Loucy (cell line): ENCODE measurements at regions not wholly inside any gene's neighbourhood (a gene's known extent, or its start where the extent isn't known, plus 50 kb on each side); places are given as distances from the start of the nearest gene placed in this dataset.

Experiments used
- H2AFZ ChIP-seq: fragments of 200-600 bp; sonication (generic); 2 replicates; pipeline ENCODE4 v1.6.0; 2016; ENCODE audit warnings: antibody characterized with exemption, mild to moderate bottlenecking, low read length, moderate library complexity
- H3F3A ChIP-seq: fragments of 200-600 bp; 2 replicates; pipeline ENCODE4 v1.6.0; 2016; ENCODE audit warnings: antibody characterized with exemption, low read depth, mild to moderate bottlenecking
- H3K27me3 ChIP-seq: fragments of 200-600 bp; sonication (generic); 2 replicates; pipeline ENCODE4 v1.6.1; 2014; ENCODE audit warnings: low read length, mild to moderate bottlenecking; ENCODE audit not compliant: insufficient read depth, poor library complexity, severe bottlenecking
- H3K36me3 ChIP-seq: fragments of 200-600 bp; sonication (generic); 2 replicates; pipeline ENCODE4 v1.6.1; 2016; ENCODE audit warnings: low read length; ENCODE audit not compliant: insufficient read depth
- H3K4me1 ChIP-seq: fragments of 200-600 bp; sonication (generic); 2 replicates; pipeline ENCODE4 v1.5.1; 2014; ENCODE audit warnings: low read length, mild to moderate bottlenecking; ENCODE audit not compliant: insufficient read depth, poor library complexity, severe bottlenecking
- H3K4me2 ChIP-seq: fragments of 200-600 bp; sonication (generic); 2 replicates; pipeline ENCODE4 v1.6.0; 2014; ENCODE audit warnings: antibody characterized with exemption, low read length, low read depth, mild to moderate bottlenecking; ENCODE audit not compliant: poor library complexity, severe bottlenecking
- H3K4me3 ChIP-seq: fragments of 200-600 bp; sonication (generic); 2 replicates; pipeline ENCODE4 v1.5.1; 2014; ENCODE audit warnings: low read length, mild to moderate bottlenecking, mixed read lengths; ENCODE audit not compliant: poor library complexity, severe bottlenecking
- H3K79me2 ChIP-seq: fragments of 200-600 bp; sonication (generic); 2 replicates; pipeline ENCODE4 v1.6.1; 2014; ENCODE audit warnings: low read length; ENCODE audit not compliant: insufficient read depth
- H3K9ac ChIP-seq: fragments of 200-600 bp; sonication (generic); 2 replicates; pipeline ENCODE4 v1.6.0; 2014; ENCODE audit warnings: mild to moderate bottlenecking, low read depth, low read length, moderate library complexity; ENCODE audit not compliant: poor library complexity, severe bottlenecking
- H3K9me2 ChIP-seq: fragments of 200-600 bp; sonication (generic); replicated peaks from 2 replicates; pipeline ENCODE4 v1.6.1; 2016; ENCODE audit warnings: low read depth, low read length, mixed read lengths
- H3K9me3 ChIP-seq: fragments of 200-600 bp; sonication (generic); 2 replicates; pipeline ENCODE4 v1.6.1; 2014; ENCODE audit warnings: mild to moderate bottlenecking, antibody characterized with exemption, low read length, low read depth; ENCODE audit not compliant: insufficient read depth
- H4K20me1 ChIP-seq: fragments of 200-600 bp; sonication (generic); 2 replicates; pipeline ENCODE4 v1.6.0; 2014; ENCODE audit warnings: antibody characterized with exemption, low read length, mild to moderate bottlenecking; ENCODE audit not compliant: insufficient read depth, poor library complexity, severe bottlenecking
- EZH2phosphoT487 ChIP-seq: fragments of 200-600 bp; IDR thresholded peaks from 2 replicates; pipeline ENCODE4 v1.6.1; 2018; ENCODE audit warnings: antibody characterized with exemption, mild to moderate bottlenecking, moderate library complexity, borderline replicate concordance
- TF ChIP-seq, protein P1 (sequence below): fragments of 200-600 bp; sonication (generic); conservative IDR thresholded peaks from 2 replicates; pipeline ENCODE4 v1.5.1; 2014; ENCODE audit warnings: mild to moderate bottlenecking, antibody characterized with exemption, low read length

DNA sequence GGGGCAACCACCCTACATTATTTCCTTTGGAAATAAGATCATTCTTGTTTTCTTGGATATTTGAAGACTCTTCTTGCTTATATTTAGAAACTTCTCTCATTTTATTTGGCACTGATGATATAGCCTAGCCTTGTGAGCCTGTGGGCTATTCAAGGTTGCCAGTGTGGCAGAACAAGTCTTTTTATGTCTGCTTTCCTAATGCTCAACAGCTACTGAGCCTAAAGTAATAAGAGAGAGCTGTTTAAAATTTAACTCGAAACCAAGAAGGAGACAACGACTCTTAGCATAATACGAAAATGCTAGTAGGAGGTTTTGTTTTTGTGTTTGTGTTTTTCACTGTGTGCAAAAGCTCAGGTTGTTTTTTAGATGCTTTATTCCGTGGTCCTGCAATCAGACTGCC is 104.0 kb upstream of the CPM start:
- Histone ChIP-seq H3K27me3 (no peaks in the 10 kb centered on the region), H3K9ac (no peak overlapping the region), H3K79me2 (no peaks in the 10 kb centered on the region)

DNA sequence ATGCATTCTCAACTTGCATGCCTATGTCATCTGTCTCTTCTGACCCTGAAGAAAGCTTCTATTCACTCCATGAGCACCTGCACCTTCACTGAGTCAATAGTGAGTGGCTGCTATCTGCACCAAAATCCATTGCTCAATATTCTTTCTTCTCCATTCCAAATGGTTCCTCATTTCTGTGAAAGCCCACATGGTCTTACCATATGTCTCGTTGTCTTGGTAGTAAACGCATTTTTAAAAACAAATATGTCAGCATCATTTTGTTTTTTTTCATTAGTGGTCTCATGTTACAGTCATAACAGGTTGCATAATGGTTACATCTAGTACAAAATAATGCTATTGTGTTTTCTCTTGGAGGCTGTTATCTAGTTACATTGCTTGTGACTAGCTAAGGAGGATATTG is 106.9 kb upstream of the CPM start:
- H4K20me1 ChIP-seq = no peaks in the 10 kb centered on the region
- TF ChIP-seq, protein P1, sequence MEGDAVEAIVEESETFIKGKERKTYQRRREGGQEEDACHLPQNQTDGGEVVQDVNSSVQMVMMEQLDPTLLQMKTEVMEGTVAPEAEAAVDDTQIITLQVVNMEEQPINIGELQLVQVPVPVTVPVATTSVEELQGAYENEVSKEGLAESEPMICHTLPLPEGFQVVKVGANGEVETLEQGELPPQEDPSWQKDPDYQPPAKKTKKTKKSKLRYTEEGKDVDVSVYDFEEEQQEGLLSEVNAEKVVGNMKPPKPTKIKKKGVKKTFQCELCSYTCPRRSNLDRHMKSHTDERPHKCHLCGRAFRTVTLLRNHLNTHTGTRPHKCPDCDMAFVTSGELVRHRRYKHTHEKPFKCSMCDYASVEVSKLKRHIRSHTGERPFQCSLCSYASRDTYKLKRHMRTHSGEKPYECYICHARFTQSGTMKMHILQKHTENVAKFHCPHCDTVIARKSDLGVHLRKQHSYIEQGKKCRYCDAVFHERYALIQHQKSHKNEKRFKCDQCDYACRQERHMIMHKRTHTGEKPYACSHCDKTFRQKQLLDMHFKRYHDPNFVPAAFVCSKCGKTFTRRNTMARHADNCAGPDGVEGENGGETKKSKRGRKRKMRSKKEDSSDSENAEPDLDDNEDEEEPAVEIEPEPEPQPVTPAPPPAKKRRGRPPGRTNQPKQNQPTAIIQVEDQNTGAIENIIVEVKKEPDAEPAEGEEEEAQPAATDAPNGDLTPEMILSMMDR = no peak
- no peak for TF ChIP-seq EZH2phosphoT487
- no peak overlapping the region for H3K9ac ChIP-seq
- no peak overlapping the region for H3K4me3 ChIP-seq
- no peaks in the 10 kb centered on the region for H3K9me3 ChIP-seq
- H3K9me2 ChIP-seq = no peaks in the 10 kb centered on the region
- H3K36me3 ChIP-seq = no peaks in the 10 kb centered on the region
- no peak overlapping the region for H2AFZ ChIP-seq
- H3F3A ChIP-seq = no peaks in the 10 kb centered on the region
- no peaks in the 10 kb centered on the region for H3K79me2 ChIP-seq
- H3K4me2 ChIP-seq = no peak overlapping the region
- H3K4me1 ChIP-seq = no peaks in the 10 kb centered on the region
- H3K27me3 ChIP-seq = no peaks in the 10 kb centered on the region

More for the DNA sequence above, 104.0 kb upstream of the CPM start:
- Histone ChIP-seq H3K4me2 (no peak overlapping the region), H4K20me1 (no peaks in the 10 kb centered on the region), H3K9me2 (no peaks in the 10 kb centered on the region), H3F3A (no peaks in the 10 kb centered on the region), H3K4me3 (no peak overlapping the region), H3K4me1 (no peaks in the 10 kb centered on the region), H3K36me3 (no peaks in the 10 kb centered on the region), H3K9me3 (no peaks in the 10 kb centered on the region), H2AFZ (no peak overlapping the region)
- no peak for TF ChIP-seq EZH2phosphoT487
- TF ChIP-seq, protein P1 = no peak

DNA sequence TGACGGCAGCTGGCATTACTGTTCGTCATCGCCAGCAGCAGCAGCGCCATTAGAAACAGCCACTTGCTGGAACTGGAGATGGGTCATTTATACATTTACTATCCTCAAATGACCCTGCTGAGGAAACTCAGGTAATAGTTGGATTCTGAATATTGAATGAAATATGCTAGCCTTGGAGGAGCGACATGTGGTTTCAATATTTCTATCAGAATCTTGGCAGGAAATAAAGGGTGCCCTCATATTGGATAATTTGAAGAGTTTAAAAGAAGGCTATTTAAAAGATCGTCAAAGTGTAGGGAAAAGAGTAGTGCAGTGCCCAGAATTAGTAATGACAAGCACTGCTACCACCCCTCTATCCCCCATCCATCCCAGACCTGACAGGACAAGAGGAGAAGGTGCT is 109.6 kb upstream of the CPM start:
- no peaks in the 10 kb centered on the region for H3K9me2 ChIP-seq
- H3F3A ChIP-seq = no peaks in the 10 kb centered on the region
- H4K20me1 ChIP-seq = no peaks in the 10 kb centered on the region
- H3K4me1 ChIP-seq = no peaks in the 10 kb centered on the region
- H3K4me3 ChIP-seq = no peak overlapping the region
- TF ChIP-seq, protein P1 = no peak
- TF ChIP-seq EZH2phosphoT487 = no peak
- H2AFZ ChIP-seq = no peak overlapping the region
- H3K9ac ChIP-seq = no peak overlapping the region
- H3K9me3 ChIP-seq = no peaks in the 10 kb centered on the region
- no peaks in the 10 kb centered on the region for H3K27me3 ChIP-seq
- H3K79me2 ChIP-seq = no peaks in the 10 kb centered on the region
- H3K4me2 ChIP-seq = no peak overlapping the region
- no peaks in the 10 kb centered on the region for H3K36me3 ChIP-seq
